ENCODE measurements at regions not wholly inside any gene's neighbourhood (a gene's known extent, or its start where the extent isn't known, plus 50 kb on each side); places are given as distances from the start of the nearest gene placed in this dataset.

GRCh38 chr12:23222801-23223200 is 597.8 kb downstream of the ETNK1 start:
- Histone ChIP-seq H3K36me3 (ENCODE audit: insufficient read depth, low read length) (no peaks in the 10 kb centered on the region), H3K79me2 (replicated peaks; ENCODE audit: insufficient read depth, low read length) (no peaks in the 10 kb centered on the region), H3K4me2 (ENCODE audit: low read length) (no peak overlapping the region), H2AFZ (ENCODE audit: low read depth, low read length) (no peak overlapping the region), H4K20me1 (ENCODE audit: insufficient read depth) (no peaks in the 10 kb centered on the region), H3K4me3 (ENCODE audit: low read length) (no peak overlapping the region), H3K9me2 (ENCODE audit: insufficient read depth, low read length) (no peaks in the 10 kb centered on the region), H3K9ac (ENCODE audit: low read length) (no peak overlapping the region), H3K27me3 (ENCODE audit: insufficient read depth, low read depth, low read length) (no peaks in the 10 kb centered on the region), H3K9me3 (ENCODE audit: low read length) (no peaks in the 10 kb centered on the region), H3F3A (ENCODE audit: insufficient read depth, low read length, poor library complexity, severe bottlenecking) (no peaks in the 10 kb centered on the region), H3K27ac (ENCODE audit: low read length) (no peak overlapping the region)
- TF ChIP-seq EZH2 (IDR thresholded peaks at IDR 0.05; ENCODE audit: borderline replicate concordance, insufficient read depth, low read length, poor library complexity, severe bottlenecking) (no peak), TAF1 (IDR thresholded peaks at IDR 0.05; ENCODE audit: low read depth) (no peak), CTCF (IDR thresholded peaks at IDR 0.05; ENCODE audit: poor library complexity, severe bottlenecking) (no peak), MXI1 (conservative IDR thresholded peaks at IDR 0.05; ENCODE audit: poor library complexity, severe bottlenecking) (no peak)

DNA sequence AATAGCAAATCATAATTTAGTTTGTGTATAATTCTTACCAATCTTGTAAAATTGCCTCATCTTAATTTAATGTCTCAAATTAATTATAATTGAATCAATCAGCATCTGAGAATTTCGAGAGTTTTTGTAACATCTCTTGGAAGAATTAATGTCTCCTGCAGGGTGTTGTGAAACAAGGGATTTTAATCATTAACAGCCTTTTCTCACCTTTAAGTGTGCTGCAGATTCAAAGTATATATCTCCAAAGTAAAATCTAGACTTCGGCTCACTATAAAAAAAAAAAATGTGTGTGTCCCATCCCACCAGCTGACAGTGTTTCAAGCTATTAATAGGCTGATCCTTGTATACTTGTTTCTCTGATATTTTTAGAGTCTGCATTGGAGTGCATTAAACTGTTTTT is 603.1 kb downstream of the ETNK1 start:
- H3K36me3 ChIP-seq (ENCODE audit: insufficient read depth, low read length): no peaks in the 10 kb centered on the region
- no peaks in the 10 kb centered on the region for H3K27me3 ChIP-seq (ENCODE audit: insufficient read depth, low read depth, low read length)
- H3K9me2 ChIP-seq (ENCODE audit: insufficient read depth, low read length): no peaks in the 10 kb centered on the region
- no peak overlapping the region for H2AFZ ChIP-seq (ENCODE audit: low read depth, low read length)
- no peaks in the 10 kb centered on the region for H4K20me1 ChIP-seq (ENCODE audit: insufficient read depth)
- no peak overlapping the region for H3K27ac ChIP-seq (ENCODE audit: low read length)
- no peak overlapping the region for H3K9ac ChIP-seq (ENCODE audit: low read length)
- TF ChIP-seq CTCF (IDR thresholded peaks at IDR 0.05; ENCODE audit: poor library complexity, severe bottlenecking) (no peak), TAF1 (IDR thresholded peaks at IDR 0.05; ENCODE audit: low read depth) (no peak), EZH2 (IDR thresholded peaks at IDR 0.05; ENCODE audit: borderline replicate concordance, insufficient read depth, low read length, poor library complexity, severe bottlenecking) (no peak), REST (IDR thresholded peaks at IDR 0.05; ENCODE audit: borderline replicate concordance) (no peak), POLR2AphosphoS5 (IDR thresholded peaks at IDR 0.05) (no peak), RAD21 (conservative IDR thresholded peaks at IDR 0.05) (no peak), MXI1 (conservative IDR thresholded peaks at IDR 0.05; ENCODE audit: poor library complexity, severe bottlenecking) (no peak), EP300 (conservative IDR thresholded peaks at IDR 0.05; ENCODE audit: poor library complexity, severe bottlenecking) (no peak), SMC3 (conservative IDR thresholded peaks at IDR 0.05; ENCODE audit: poor library complexity) (no peak)
- H3K4me2 ChIP-seq (ENCODE audit: low read length): no peak overlapping the region
- H3F3A ChIP-seq (ENCODE audit: insufficient read depth, low read length, poor library complexity, severe bottlenecking): no peaks in the 10 kb centered on the region
- no peak overlapping the region for H3K4me3 ChIP-seq (ENCODE audit: low read length)
- H3K9me3 ChIP-seq (ENCODE audit: low read length): no peaks in the 10 kb centered on the region
- no peaks in the 10 kb centered on the region for H3K79me2 ChIP-seq (replicated peaks; ENCODE audit: insufficient read depth, low read length)

Data from neural cell (in vitro differentiated cells).